AG08396 (cell line): ENCODE measurements at regions not wholly inside any gene's neighbourhood (a gene's known extent, or its start where the extent isn't known, plus 50 kb on each side); places are given as distances from the start of the nearest gene placed in this dataset.

Experiments
- DNase-seq: peaks from one replicate; pipeline ENCODE4 v3.0.0; 2012; ENCODE audit warnings: low spot score, mixed read lengths

GRCh38 chr20:25135031-25135430, 53.1 kb upstream of the VSX1 start:
- no peak for DNase-seq

GRCh38 chr20:25136056-25136455, 54.1 kb upstream of the VSX1 start:
- DNase-seq: no peak

GRCh38 chr20:25136643-25137559, 55.0 kb upstream of the VSX1 start:
- DNase-seq: peak; percentile 94

GRCh38 chr20:25139029-25139705, 56.3 kb upstream of the ENTPD6 start:
- no peak for DNase-seq

- no peak for DNase-seq
Observed at GRCh38 chr20:25140968-25141367, 54.5 kb upstream of the ENTPD6 start.

- no peak for DNase-seq
Observed at GRCh38 chr20:25142435-25142834, 53.1 kb upstream of the ENTPD6 start.

- no peak for DNase-seq
Observed at GRCh38 chr20:25145131-25145530, 50.4 kb upstream of the ENTPD6 start.
